HCT116 (cell line): ENCODE measurements at regions not wholly inside any gene's neighbourhood (a gene's known extent, or its start where the extent isn't known, plus 50 kb on each side); places are given as distances from the start of the nearest gene placed in this dataset.

Source experiments
- ATAC-seq: fragments of 200-7000 bp; cut with Tn5 transposase; 2 replicates; pipeline ENCODE4 v1.9.1; 2020; ENCODE audit warnings: mild to moderate bottlenecking, moderate library complexity
- BruUV-seq: library from RNA; stranded (reverse); fragments of 400-500 nt; replicated peaks from 2 replicates; lab custom pipeline; 2021; lab: Mats Ljungman, UMichigan
- CTCF ChIA-PET: fragments of 300-600 bp; sonication (Branson Sonifier 250); formaldehyde crosslinking; loops from one replicate; lab custom pipeline; 2021; ENCODE audit warnings: antibody characterized with exemption; lab: Charles Lee
- POLR2A ChIA-PET: fragments of 300-600, 350-600 bp; sonication (Branson Sonifier 250); formaldehyde crosslinking; loops from one replicate; lab custom pipeline; 2021; ENCODE audit warnings: antibody characterized with exemption; lab: Charles Lee
- RAD21 ChIA-PET, 2 experiments: fragments of 300-600 bp; sonication (Branson Sonifier 250); formaldehyde crosslinking; loops; one replicate each; lab custom pipeline; 2023; ENCODE audit warnings: low total read pairs in 2 of 2; ENCODE audit not compliant: uncharacterized antibody in 2 of 2, unreplicated experiment in 2 of 2, low non-redundant PET in 1 of 2; lab: Charles Lee
- DNase-seq: peaks from one replicate; pipeline ENCODE4 v3.0.0-alpha.2; 2010; ENCODE audit warnings: low read depth, low spot score
- H2AFZ ChIP-seq: fragments of 200-600 bp; shearing (Covaris generic), sonication (generic); 2 replicates; pipeline ENCODE4 v1.6.1; 2017; ENCODE audit warnings: low read depth, mixed run types, mixed read lengths, antibody characterized with exemption, low read length; ENCODE audit not compliant: poor library complexity, severe bottlenecking
- H3K27ac ChIP-seq: 2 replicates; pipeline ENCODE4 v1.5.1; 2012; ENCODE audit warnings: low read depth, low read length
- H3K27me3 ChIP-seq: fragments of 200-600 bp; sonication (generic); 2 replicates; pipeline ENCODE4 v1.6.1; 2016; ENCODE audit warnings: mixed run types, low read length, mixed read lengths; ENCODE audit not compliant: insufficient read depth
- H3K36me3 ChIP-seq, 2 experiments: fragments of 200-500 bp in 1 of 2; fragments of 200-600 bp in 1 of 2; sonication (Bioruptor generic) in 1 of 2; sonication (generic) in 1 of 2; 2 replicates each; pipeline versions ENCODE4 v1.5.1 to v1.6.1; 2014 to 2016; ENCODE audit warnings: low read length in 2 of 2, inconsistent platforms in 1 of 2, mixed read lengths in 1 of 2, mixed run types in 1 of 2; ENCODE audit not compliant: insufficient read depth in 2 of 2, control insufficient read depth in 1 of 2
- H3K4me1 ChIP-seq, 2 experiments: fragments of 200-600 bp in 1 of 2; sonication (generic) in 1 of 2; 2 replicates each; pipeline versions ENCODE4 v1.5.1 to v1.6.1; 2012 to 2017; ENCODE audit warnings: low read length in 2 of 2, inconsistent platforms in 1 of 2, mild to moderate bottlenecking in 1 of 2, mixed read lengths in 1 of 2, mixed run types in 1 of 2, moderate library complexity in 1 of 2; ENCODE audit not compliant: insufficient read depth in 2 of 2, control insufficient read depth in 1 of 2
- H3K4me2 ChIP-seq: fragments of 200-600 bp; sonication (generic); 2 replicates; pipeline ENCODE4 v1.6.1; 2017; ENCODE audit warnings: mixed run types, low read length, mixed read lengths
- H3K4me3 ChIP-seq, 2 experiments: fragments of 200-600 bp in 1 of 2; sonication (generic) in 1 of 2; replicated peaks in 1 of 2; 2 replicates each; pipeline ENCODE4 v1.5.1; 2011 to 2016; ENCODE audit warnings: low read length in 2 of 2, control low read depth in 1 of 2, low read depth in 1 of 2, mild to moderate bottlenecking in 1 of 2, mixed read lengths in 1 of 2, mixed run types in 1 of 2
- H3K79me2 ChIP-seq: fragments of 200-600 bp; sonication (generic); 2 replicates; pipeline ENCODE4 v1.6.1; 2017; ENCODE audit warnings: mild to moderate bottlenecking, mixed run types, low read length, moderate library complexity, mixed read lengths; ENCODE audit not compliant: insufficient read depth
- H3K9ac ChIP-seq: fragments of 200-600 bp; sonication (generic); 2 replicates; pipeline ENCODE4 v1.6.1; 2016; ENCODE audit warnings: low read length, mixed read lengths
- H3K9me2 ChIP-seq: fragments of 200-600 bp; sonication (generic), shearing (Covaris generic); 2 replicates; pipeline ENCODE4 v1.6.1; 2017; ENCODE audit warnings: mixed run types, mild to moderate bottlenecking, moderate library complexity; ENCODE audit not compliant: insufficient read depth
- H3K9me3 ChIP-seq, 2 experiments: fragments of 200-500 bp in 1 of 2; fragments of 200-600 bp in 1 of 2; sonication (Bioruptor generic) in 1 of 2; sonication (generic) in 1 of 2; 2 replicates each; pipeline ENCODE4 v1.6.1; 2014 to 2017; ENCODE audit warnings: low read length in 2 of 2, mixed read lengths in 2 of 2, inconsistent platforms in 1 of 2, low read depth in 1 of 2, mild to moderate bottlenecking in 1 of 2, mixed run types in 1 of 2, moderate library complexity in 1 of 2; ENCODE audit not compliant: control insufficient read depth in 1 of 2, insufficient read depth in 1 of 2
- H4K20me1 ChIP-seq: fragments of 200-600 bp; sonication (generic), shearing (Covaris generic); 2 replicates; pipeline ENCODE4 v1.6.1; 2017; ENCODE audit warnings: mixed run types, mild to moderate bottlenecking, moderate library complexity; ENCODE audit not compliant: insufficient read depth
- CEBPB ChIP-seq: IDR thresholded peaks from 2 replicates; pipeline ENCODE4 v1.6.1; 2012; ENCODE audit warnings: low read depth
- CTCF ChIP-seq, 3 experiments: fragments of 200-600 bp in 1 of 3; sonication (generic) in 1 of 3; IDR thresholded peaks in 2 of 3; conservative IDR thresholded peaks in 1 of 3; 2 replicates each; pipeline ENCODE4 v1.5.1; 2012 to 2017; ENCODE audit warnings: low read depth in 2 of 3, low read length in 2 of 3, antibody characterized with exemption in 1 of 3, borderline replicate concordance in 1 of 3, control low read depth in 1 of 3, mild to moderate bottlenecking in 1 of 3, mixed read lengths in 1 of 3, mixed run types in 1 of 3, moderate library complexity in 1 of 3; ENCODE audit not compliant: insufficient read depth in 1 of 3
- EGR1 ChIP-seq: IDR thresholded peaks from 2 replicates; pipeline ENCODE4 v1.6.1; 2012; ENCODE audit warnings: low read depth
- ELF1 ChIP-seq: IDR thresholded peaks from 2 replicates; pipeline ENCODE4 v1.6.1; 2012; ENCODE audit warnings: low read depth, borderline replicate concordance
- EZH2 ChIP-seq: fragments of 200-600 bp; sonication (generic); IDR thresholded peaks from 2 replicates; pipeline ENCODE4 v1.6.1; 2017; ENCODE audit warnings: antibody characterized with exemption, mixed run types
- EZH2phosphoT487 ChIP-seq: fragments of 200-600 bp; IDR thresholded peaks from 2 replicates; pipeline ENCODE4 v1.6.1; 2018; ENCODE audit warnings: antibody characterized with exemption, borderline replicate concordance
- FOSL1 ChIP-seq: IDR thresholded peaks from 2 replicates; pipeline ENCODE4 v1.6.1; 2012; ENCODE audit warnings: low read depth
- JUND ChIP-seq: IDR thresholded peaks from 2 replicates; pipeline ENCODE4 v1.6.1; 2012
- MAX ChIP-seq: IDR thresholded peaks from 2 replicates; pipeline ENCODE4 v1.6.1; 2012
- POLR2A ChIP-seq: IDR thresholded peaks from 2 replicates; pipeline ENCODE4 v1.7.0; 2011; ENCODE audit warnings: borderline replicate concordance; ENCODE audit not compliant: insufficient read depth, insufficient read length; ENCODE audit errors: extremely low read depth
- POLR2AphosphoS5 ChIP-seq: IDR thresholded peaks from 2 replicates; pipeline ENCODE4 v1.6.1; 2011; ENCODE audit warnings: mild to moderate bottlenecking, low read depth, low read length, moderate library complexity
- RAD21 ChIP-seq: IDR thresholded peaks from 2 replicates; pipeline ENCODE4 v1.6.1; 2012; ENCODE audit warnings: low read depth, mild to moderate bottlenecking
- SIN3A ChIP-seq: IDR thresholded peaks from 2 replicates; pipeline ENCODE4 v1.6.1; 2012; ENCODE audit warnings: low read depth
- SP1 ChIP-seq: IDR thresholded peaks from 2 replicates; pipeline ENCODE4 v1.6.1; 2012; ENCODE audit warnings: low read depth
- SRF ChIP-seq: IDR thresholded peaks from 2 replicates; pipeline ENCODE4 v1.6.1; 2012; ENCODE audit warnings: low read depth
- TCF7L2 ChIP-seq: IDR thresholded peaks from 2 replicates; pipeline ENCODE4 v1.7.0; 2011; ENCODE audit warnings: borderline replicate concordance, inconsistent platforms; ENCODE audit not compliant: insufficient read depth, insufficient read length; ENCODE audit errors: extremely low read depth
- YY1 ChIP-seq: IDR thresholded peaks from 2 replicates; pipeline ENCODE4 v1.6.1; 2011; ENCODE audit warnings: low read length, low read depth, moderate library complexity, mild to moderate bottlenecking; ENCODE audit not compliant: insufficient replicate concordance; ENCODE audit errors: extremely low read depth
- ZBTB33 ChIP-seq: IDR thresholded peaks from 2 replicates; pipeline ENCODE4 v1.6.1; 2011; ENCODE audit warnings: mild to moderate bottlenecking, low read length, moderate library complexity; ENCODE audit not compliant: insufficient replicate concordance; ENCODE audit errors: extremely low read depth
- ZFX ChIP-seq: fragments of 450-650 bp; IDR thresholded peaks from 2 replicates; pipeline ENCODE4 v1.6.1; 2017
- ZNF274 ChIP-seq: fragments of 200-500 bp; sonication (Bioruptor generic); IDR thresholded peaks from 2 replicates; pipeline ENCODE4 v1.6.1; 2014; ENCODE audit warnings: mild to moderate bottlenecking, low read depth, low read length, inconsistent platforms
- intact Hi-C: fragments of 100-400 bp; cut with micrococcal nuclease; formaldehyde crosslinking; loops from 2 replicates; pipeline ENCODE4 v1.10.0; 2022

GRCh38 chr19:31541396-31541795 lies 192.2 kb upstream of the TSHZ3 start (continued):
- TF ChIP-seq CTCF (IDR thresholded peaks at IDR 0.05 in 2 of 3, conservative IDR thresholded peaks at IDR 0.05 in 1 of 3; ENCODE audit: borderline replicate concordance in 1 of 3, insufficient read depth in 1 of 3, low read depth in 2 of 3, low read length in 2 of 3) (no peak), ELF1 (no peak), EZH2 (no peak), ZBTB33 (no peak), SP1 (no peak), POLR2AphosphoS5 (no peak), ZFX (no peak), TCF7L2 (no peak), EGR1 (no peak), SIN3A (no peak), POLR2A (no peak)
- TF ChIP-seq, all 23 proteins: peak for 0

GRCh38 chr19:31543456-31543855 lies 194.2 kb upstream of the TSHZ3 start:
- Histone ChIP-seq H2AFZ (no peak overlapping the region), H3K9me3 (peaks cover 15 to 22% of the 10 kb centered on the region in 2 experiments; a peak in 2 of 4 replicates), H3K36me3 (no peaks in the 10 kb centered on the region), H3K4me2 (no peak overlapping the region), H3K4me1 (no peaks in the 10 kb centered on the region), H3K27me3 (no peaks in the 10 kb centered on the region), H3K9me2 (no peaks in the 10 kb centered on the region), H3K9ac (no peak overlapping the region), H3K79me2 (no peaks in the 10 kb centered on the region), H3K27ac (no peak overlapping the region), H3K4me3 (no peak overlapping the region), H4K20me1 (no peaks in the 10 kb centered on the region)
- ChIA-PET RAD21 (no interaction called here), POLR2A (no interaction called here), CTCF (no interaction called here)
- no TSS peak for BruUV-seq
- no peak for ATAC-seq
- intact Hi-C loops, result no loop called here
- DNase-seq, result no peak
- TF ChIP-seq RAD21 (no peak), MAX (no peak), FOSL1 (no peak), YY1 (no peak), POLR2A (no peak), ZFX (no peak), TCF7L2 (no peak), EZH2 (no peak), EZH2phosphoT487 (no peak), JUND (no peak), ZNF274 (no peak), POLR2AphosphoS5 (no peak), CEBPB (no peak), ELF1 (no peak), CTCF (IDR thresholded peaks at IDR 0.05 in 2 of 3, conservative IDR thresholded peaks at IDR 0.05 in 1 of 3; ENCODE audit: borderline replicate concordance in 1 of 3, insufficient read depth in 1 of 3, low read depth in 2 of 3, low read length in 2 of 3) (no peak), SRF (no peak), EGR1 (no peak)
